HG02885 (cell line): ENCODE measurements at regions not wholly inside any gene's neighbourhood (a gene's known extent, or its start where the extent isn't known, plus 50 kb on each side); places are given as distances from the start of the nearest gene placed in this dataset.
"Not testable (repeated sequence)": the region's sequence is repeated elsewhere in the genome, so short reads cannot be mapped to it uniquely, and the experiment has no call there.

Experiments used
- ATAC-seq: cut with Tn5 transposase; IDR thresholded peaks from one replicate; pipeline ENCODE4 v1.9.1; 2021; ENCODE audit warnings: mild to moderate bottlenecking; ENCODE audit not compliant: unreplicated experiment, poor library complexity

DNA sequence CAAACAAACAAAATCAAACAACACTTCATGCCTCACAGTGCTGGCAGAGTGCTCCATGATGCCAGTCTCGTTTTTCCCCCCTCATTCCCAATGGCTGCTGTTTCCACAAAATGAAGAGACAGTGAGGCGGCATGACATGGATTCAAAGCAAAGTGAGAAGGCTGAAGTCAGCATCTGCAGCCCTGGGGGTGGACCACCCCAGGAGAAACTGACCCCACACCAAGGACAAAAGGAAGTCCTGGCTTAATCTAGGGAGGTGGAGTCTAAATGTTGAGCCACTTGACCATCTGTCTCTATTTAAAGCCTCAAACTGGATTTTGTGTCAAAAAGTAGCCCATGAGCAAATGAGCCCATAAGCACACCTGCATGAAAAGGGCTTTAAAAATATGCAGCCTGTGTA is 151.2 kb upstream of the RORA start:
- ATAC-seq = no peak

DNA sequence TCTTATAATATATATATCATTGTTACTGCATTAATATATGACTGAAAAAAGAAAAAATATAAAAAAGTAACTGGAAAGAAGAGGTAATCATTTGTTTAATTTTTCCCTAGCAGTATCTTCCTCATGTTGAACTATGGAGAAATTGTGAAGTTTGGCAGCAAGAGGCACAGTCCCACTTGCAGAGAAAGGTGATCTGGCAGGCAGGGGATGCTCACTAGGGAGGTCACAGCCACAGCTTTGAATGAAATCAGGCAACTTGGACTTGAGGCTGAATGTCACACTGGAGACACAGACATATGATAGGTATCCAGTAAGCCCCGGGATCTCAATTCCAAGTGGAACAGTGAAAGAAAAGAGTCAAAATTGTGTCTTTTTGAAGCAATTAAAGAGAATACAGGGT is 149.9 kb upstream of the RORA start:
- ATAC-seq = no peak

- ATAC-seq = no peak
Observed at GRCh38 chr15:61376961-61377360, 147.9 kb upstream of the RORA start.

DNA sequence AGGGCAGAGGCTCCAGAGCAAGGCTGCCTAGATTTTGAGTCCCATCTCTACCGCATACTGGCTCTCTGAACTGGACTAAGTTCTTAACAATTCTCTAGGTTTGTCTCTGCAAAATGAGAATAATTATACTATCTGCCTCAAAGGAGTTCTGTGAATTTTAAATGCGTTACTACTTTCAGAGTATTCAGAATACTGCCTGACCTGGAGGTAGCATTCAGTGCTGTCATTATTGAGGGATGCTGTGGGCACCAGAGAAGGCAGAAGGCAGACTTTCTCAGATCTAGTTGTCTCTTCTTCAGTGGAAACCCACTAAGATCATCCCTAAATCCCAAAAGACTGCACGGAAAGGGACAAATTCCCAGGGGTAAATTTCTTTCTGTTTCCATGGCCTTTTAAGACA is 147.4 kb upstream of the RORA start:
- ATAC-seq = no peak

GRCh38 chr15:61374848-61375247 is 145.7 kb upstream of the RORA start:
- ATAC-seq = no peak

GRCh38 chr15:61367953-61368352 is 138.9 kb upstream of the RORA start:
- no peak for ATAC-seq

- no peak for ATAC-seq
Observed at GRCh38 chr15:61364871-61365270, 135.8 kb upstream of the RORA start.

DNA sequence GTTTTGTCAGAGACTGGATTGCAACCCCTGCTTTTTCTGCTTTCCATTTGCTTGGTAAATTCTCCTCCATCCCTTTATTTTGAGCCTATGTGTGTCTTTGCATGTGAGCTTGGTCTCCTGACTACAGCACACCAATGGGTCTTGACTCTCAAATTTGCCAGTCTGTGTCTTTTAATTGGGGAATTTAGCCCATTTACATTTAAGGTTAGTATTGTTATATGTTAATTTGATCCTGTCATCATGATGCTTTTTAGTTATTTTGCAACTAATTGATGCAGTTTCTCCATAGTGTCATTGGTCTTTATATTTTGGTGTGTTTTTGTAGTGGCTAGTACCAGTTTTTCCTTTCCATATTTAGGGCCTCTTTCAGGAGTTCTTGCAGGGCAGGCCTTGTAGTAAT is 133.8 kb upstream of the RORA start:
- ATAC-seq = not testable (repeated sequence)

DNA sequence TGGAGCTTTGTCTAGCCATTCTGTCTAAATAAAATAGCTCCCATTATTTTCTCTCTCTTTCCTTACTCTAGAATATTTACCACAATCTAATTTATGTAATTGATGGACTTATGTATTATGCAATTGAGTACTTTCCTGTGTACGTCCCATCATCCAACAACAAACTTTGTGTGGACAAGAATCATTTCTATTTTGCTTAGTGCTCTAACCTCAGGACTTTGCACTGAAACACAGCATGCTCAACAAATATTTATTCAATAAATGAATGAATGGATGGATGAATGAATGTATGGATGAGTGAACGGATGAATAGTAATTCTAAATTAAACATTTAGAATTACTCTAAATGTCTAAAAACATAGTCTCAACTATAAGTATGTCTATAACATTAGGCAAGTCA is 115.2 kb upstream of the RORA start:
- no peak for ATAC-seq

GRCh38 chr15:61342390-61342789 is 113.3 kb upstream of the RORA start:
- no peak for ATAC-seq

GRCh38 chr15:61339516-61339915 is 110.4 kb upstream of the RORA start:
- no peak for ATAC-seq

DNA sequence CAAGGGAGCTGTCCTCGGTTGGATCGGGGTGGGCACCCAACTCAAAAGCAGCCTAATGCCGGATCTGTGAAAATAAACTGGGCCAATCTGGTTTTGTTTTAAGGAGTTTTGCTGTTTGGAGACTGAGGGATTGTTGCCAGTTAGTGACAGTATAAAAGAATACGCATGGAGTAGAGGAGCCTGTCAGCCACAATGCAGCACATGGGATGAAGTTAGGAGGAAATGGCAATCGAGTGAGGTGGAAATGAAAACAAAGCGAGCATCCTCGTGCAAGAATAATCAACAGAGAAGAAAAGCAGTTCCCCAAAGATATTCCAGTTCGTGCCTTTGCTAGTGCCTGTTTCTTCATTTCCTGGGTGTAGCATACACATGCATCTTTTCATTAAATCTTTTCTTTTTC is 108.4 kb upstream of the RORA start:
- ATAC-seq = no peak

GRCh38 chr15:61336026-61336638 is 107.0 kb upstream of the RORA start:
- ATAC-seq = no peak

GRCh38 chr15:61334714-61335113 is 105.6 kb upstream of the RORA start:
- ATAC-seq = not testable (repeated sequence)

DNA sequence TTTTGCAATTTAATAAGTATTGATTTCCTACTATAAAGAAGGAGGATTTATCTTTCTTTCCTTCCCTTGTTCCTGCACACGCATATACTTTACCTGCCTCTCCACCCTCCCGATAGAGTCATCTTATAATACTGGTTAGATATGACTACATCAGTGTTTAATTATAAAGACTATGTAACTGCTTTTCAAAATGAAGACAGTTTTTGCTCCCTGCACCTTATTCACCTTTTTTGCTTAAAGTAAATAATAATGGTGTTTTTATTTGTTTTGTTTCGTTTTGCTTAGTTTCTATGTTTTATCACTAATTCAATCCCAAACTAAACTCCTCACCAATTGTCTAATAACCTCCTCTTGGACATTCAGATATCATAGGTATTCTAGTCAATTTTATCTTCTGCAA is 101.9 kb upstream of the RORA start:
- no peak for ATAC-seq

- ATAC-seq = peak; percentile 69
Observed at GRCh38 chr15:61327019-61327631, 98.0 kb upstream of the RORA start.

DNA sequence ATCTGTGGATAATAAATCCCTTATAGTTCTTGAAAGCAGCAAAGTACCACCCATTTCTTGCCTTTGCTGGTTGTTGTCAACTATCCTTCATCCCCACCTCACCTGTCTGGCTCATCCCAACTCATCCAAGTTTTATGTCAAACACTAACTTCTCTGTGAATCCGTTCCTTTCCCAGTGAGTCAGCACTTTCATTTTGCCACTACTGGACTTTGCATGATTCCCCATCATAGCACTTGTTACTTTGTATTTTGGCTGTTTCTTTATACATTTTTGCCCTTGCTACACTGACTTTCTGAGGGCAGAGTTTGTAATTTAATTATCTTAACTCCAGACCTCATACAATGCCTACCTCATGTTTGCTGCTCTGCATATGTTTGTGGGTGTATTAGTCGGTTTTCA is 90.8 kb upstream of the RORA start:
- no peak for ATAC-seq

DNA sequence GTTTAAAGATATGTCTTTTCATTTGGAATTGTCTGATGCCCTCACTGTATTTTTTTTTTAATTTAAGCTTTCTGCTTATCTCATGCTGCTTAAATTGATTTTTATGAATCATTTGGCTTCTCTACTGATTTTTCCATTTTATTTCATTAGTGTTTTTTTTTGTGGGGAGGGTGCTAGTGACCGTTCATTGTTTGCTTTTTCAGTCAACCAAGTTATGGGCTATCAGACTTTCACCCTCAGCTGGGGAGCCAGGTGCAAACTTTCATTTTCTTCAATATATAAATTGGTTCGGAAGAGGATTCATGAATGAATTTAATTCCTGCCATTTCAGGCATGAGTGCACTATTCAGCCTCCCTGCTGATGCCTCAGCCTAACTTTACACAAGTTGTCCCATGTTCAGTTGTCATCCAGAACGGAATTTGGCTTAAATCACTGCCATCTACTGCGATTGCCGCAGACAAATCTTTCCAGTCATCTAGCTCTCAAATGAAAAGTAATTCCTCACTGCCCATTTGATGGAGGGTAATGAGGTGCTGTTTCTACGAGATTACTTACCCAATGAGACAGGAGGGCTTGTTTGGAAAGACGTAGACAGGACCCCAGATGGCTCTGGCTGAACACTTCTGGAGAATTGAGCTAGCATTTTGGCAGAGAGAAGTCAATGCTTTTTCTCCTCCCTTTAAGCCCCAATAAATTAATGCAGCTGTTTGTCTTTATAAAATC is 89.9 kb upstream of the RORA start:
- ATAC-seq = no peak

- ATAC-seq = no peak
Observed at GRCh38 chr15:61318301-61318700, 89.2 kb upstream of the RORA start.

- ATAC-seq = no peak
Observed at GRCh38 chr15:61315471-61315870, 86.4 kb upstream of the RORA start.

DNA sequence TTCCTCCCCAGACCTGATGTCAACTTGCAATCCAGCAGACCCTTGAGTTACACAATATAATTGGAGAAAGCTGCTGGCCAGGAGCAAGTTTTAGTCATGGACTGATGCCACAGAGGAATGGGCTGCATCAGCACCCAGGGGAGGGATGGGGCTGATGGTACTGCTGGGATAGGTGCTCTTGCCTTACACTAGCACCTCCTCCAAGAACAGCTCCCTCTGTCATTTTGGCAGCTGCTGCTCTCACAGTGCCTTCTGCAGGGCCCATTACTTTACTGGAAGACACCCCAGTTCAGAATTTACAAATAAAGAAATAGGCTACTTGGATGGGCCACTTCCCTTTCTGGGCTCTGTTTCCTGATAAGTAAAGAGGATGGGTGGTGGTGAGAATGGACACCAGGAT is 85.3 kb upstream of the RORA start:
- ATAC-seq = no peak

- ATAC-seq = no peak
Observed at GRCh38 chr15:61309617-61310016, 80.5 kb upstream of the RORA start.
